ENCODE measurements at regions not wholly inside any gene's neighbourhood (a gene's known extent, or its start where the extent isn't known, plus 50 kb on each side); places are given as distances from the start of the nearest gene placed in this dataset.

GRCh38 chr19:32123355-32123940 is 222.0 kb upstream of the ZNF507 start:
- no peak for TF ChIP-seq POLR2A (IDR thresholded peaks at IDR 0.05; ENCODE audit: low read depth, low read length)
- no peak for TF ChIP-seq POLR2AphosphoS5 (IDR thresholded peaks at IDR 0.05; ENCODE audit: low read depth, low read length)
- no peak for TF ChIP-seq TAF1 (IDR thresholded peaks at IDR 0.05; ENCODE audit: borderline replicate concordance, low read depth, low read length)

Measured in GM12892 (cell line).